CD4-positive, alpha-beta T cell (primary cell): ENCODE measurements at regions not wholly inside any gene's neighbourhood (a gene's known extent, or its start where the extent isn't known, plus 50 kb on each side); places are given as distances from the start of the nearest gene placed in this dataset.

Source experiments
- ATAC-seq: fragments of 200-7000 bp; cut with Tn5 transposase; one replicate; pipeline ENCODE4 v1.10.0; 2022; ENCODE audit warnings: mild to moderate bottlenecking; ENCODE audit not compliant: poor library complexity
- CTCF ChIA-PET: fragments of 350-600 bp; sonication (Branson Sonifier 250); formaldehyde crosslinking; loops from one replicate; lab custom pipeline; 2021; ENCODE audit warnings: antibody characterized with exemption, inconsistent platforms; lab: Charles Lee
- POLR2A ChIA-PET: fragments of 350-600 bp; sonication (Branson Sonifier 250); formaldehyde crosslinking; loops from one replicate; lab custom pipeline; 2021; ENCODE audit warnings: antibody characterized with exemption, inconsistent platforms; lab: Charles Lee
- DNase-seq, 14 experiments: peaks; one replicate each; pipeline ENCODE4 v3.0.0-alpha.2; 2013 to 2020; ENCODE audit warnings: mixed read lengths in 2 of 14
- H3K27ac ChIP-seq, 2 donors: one replicate each; pipeline versions ENCODE4 v1.5.1 to v1.7.0; 2013; ENCODE audit warnings: low read length in 2 of 2, low read depth in 1 of 2, mild to moderate bottlenecking in 1 of 2
- H3K27me3 ChIP-seq, 2 experiments: 1 replicate in 1 of 2; 2 replicates in 1 of 2; pipeline versions ENCODE4 v1.6.1 to v1.7.0; 2013; ENCODE audit warnings: low read length in 2 of 2, control low read depth in 1 of 2, mild to moderate bottlenecking in 1 of 2, moderate library complexity in 1 of 2; ENCODE audit not compliant: insufficient read depth in 2 of 2, control insufficient read depth in 1 of 2
- H3K36me3 ChIP-seq: one replicate; pipeline ENCODE4 v1.6.1; 2013; ENCODE audit warnings: low read length, control low read depth; ENCODE audit not compliant: insufficient read depth
- H3K4me1 ChIP-seq: one replicate; pipeline ENCODE4 v1.6.1; 2013; ENCODE audit warnings: low read length, control low read depth; ENCODE audit not compliant: insufficient read depth
- H3K4me3 ChIP-seq: one replicate; pipeline ENCODE4 v1.5.1; 2013; ENCODE audit warnings: mild to moderate bottlenecking, low read length, moderate library complexity
- H3K9me3 ChIP-seq, 2 experiments: 1 replicate in 1 of 2; 2 replicates in 1 of 2; pipeline versions ENCODE4 v1.6.1 to v1.7.0; 2013; ENCODE audit warnings: low read length in 2 of 2, mild to moderate bottlenecking in 2 of 2, control low read depth in 1 of 2, moderate library complexity in 1 of 2; ENCODE audit not compliant: control insufficient read depth in 1 of 2, insufficient read depth in 1 of 2
- H3K27ac Mint-ChIP-seq: one replicate; pipeline ENCODE4 v1.8.0; 2020; ENCODE audit warnings: mixed read lengths
- H3K27me3 Mint-ChIP-seq: one replicate; pipeline ENCODE4 v1.8.0; 2021; ENCODE audit warnings: mixed read lengths
- H3K36me3 Mint-ChIP-seq: one replicate; pipeline ENCODE4 v1.8.0; 2021; ENCODE audit warnings: low read depth, mixed read lengths
- H3K4me1 Mint-ChIP-seq: one replicate; pipeline ENCODE4 v1.8.0; 2021; ENCODE audit warnings: low read depth, mixed read lengths
- H3K4me3 Mint-ChIP-seq: one replicate; pipeline ENCODE4 v1.8.0; 2020; ENCODE audit warnings: mild to moderate bottlenecking, mixed read lengths
- H3K9me3 Mint-ChIP-seq: one replicate; pipeline ENCODE4 v1.8.0; 2020; ENCODE audit warnings: mixed read lengths
- intact Hi-C, 2 experiments: fragments of 100-400 bp; cut with DNase I in 1 of 2; cut with micrococcal nuclease in 1 of 2; formaldehyde crosslinking; loops; one replicate each; pipeline versions ENCODE4 v1.15.1 to v1.9.0; 2023 to 2025; cut with DNase I, micrococcal nuclease
- TF ChIP-seq, protein P1 (sequence below): fragments of 200-600 bp; IDR thresholded peaks from one replicate; pipeline ENCODE4 v1.8.0; 2022; ENCODE audit warnings: antibody characterized with exemption, mild to moderate bottlenecking

DNA sequence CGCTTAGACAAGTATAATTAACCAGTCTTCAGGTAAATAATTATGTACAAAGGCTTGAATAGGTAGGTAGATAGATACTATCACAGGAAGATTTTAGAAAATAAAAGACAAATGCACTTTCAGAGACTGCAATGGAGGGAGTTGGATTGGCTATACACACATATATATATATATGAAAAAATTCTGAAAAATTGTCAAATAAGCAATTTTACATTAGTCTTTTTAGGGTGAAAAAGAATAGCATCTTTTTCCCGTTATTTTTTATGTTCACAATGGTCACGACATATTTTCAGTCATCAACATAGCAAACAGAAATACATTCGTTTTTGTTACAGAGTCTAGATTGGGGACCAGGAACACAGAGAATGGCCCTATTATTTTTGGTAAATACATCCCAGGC lies 385.9 kb upstream of the ACTRT1 start:
- ChIA-PET POLR2A (no interaction called here), CTCF (no interaction called here)
- no peak overlapping the region for H3K27ac Mint-ChIP-seq
- H3K4me3 Mint-ChIP-seq, result no peak overlapping the region
- intact Hi-C loops, result no loop called here
- H3K27me3 Mint-ChIP-seq, result no peaks in the 10 kb centered on the region
- no peaks in the 10 kb centered on the region for H3K9me3 ChIP-seq
- TF ChIP-seq, protein P1, sequence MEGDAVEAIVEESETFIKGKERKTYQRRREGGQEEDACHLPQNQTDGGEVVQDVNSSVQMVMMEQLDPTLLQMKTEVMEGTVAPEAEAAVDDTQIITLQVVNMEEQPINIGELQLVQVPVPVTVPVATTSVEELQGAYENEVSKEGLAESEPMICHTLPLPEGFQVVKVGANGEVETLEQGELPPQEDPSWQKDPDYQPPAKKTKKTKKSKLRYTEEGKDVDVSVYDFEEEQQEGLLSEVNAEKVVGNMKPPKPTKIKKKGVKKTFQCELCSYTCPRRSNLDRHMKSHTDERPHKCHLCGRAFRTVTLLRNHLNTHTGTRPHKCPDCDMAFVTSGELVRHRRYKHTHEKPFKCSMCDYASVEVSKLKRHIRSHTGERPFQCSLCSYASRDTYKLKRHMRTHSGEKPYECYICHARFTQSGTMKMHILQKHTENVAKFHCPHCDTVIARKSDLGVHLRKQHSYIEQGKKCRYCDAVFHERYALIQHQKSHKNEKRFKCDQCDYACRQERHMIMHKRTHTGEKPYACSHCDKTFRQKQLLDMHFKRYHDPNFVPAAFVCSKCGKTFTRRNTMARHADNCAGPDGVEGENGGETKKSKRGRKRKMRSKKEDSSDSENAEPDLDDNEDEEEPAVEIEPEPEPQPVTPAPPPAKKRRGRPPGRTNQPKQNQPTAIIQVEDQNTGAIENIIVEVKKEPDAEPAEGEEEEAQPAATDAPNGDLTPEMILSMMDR, result no peak
- no peaks in the 10 kb centered on the region for H3K4me1 Mint-ChIP-seq
- no peak for DNase-seq
- H3K36me3 Mint-ChIP-seq, result no peaks in the 10 kb centered on the region
- H3K27me3 ChIP-seq, result no peaks in the 10 kb centered on the region
- no peak overlapping the region for H3K27ac ChIP-seq
- ATAC-seq, result no peak
- H3K4me1 ChIP-seq, result no peaks in the 10 kb centered on the region
- no peaks in the 10 kb centered on the region for H3K36me3 ChIP-seq
- no peaks in the 10 kb centered on the region for H3K9me3 Mint-ChIP-seq
- no peak overlapping the region for H3K4me3 ChIP-seq

- intact Hi-C loops, result no loop called here
- H3K4me3 ChIP-seq, result no peak overlapping the region
- no peaks in the 10 kb centered on the region for H3K4me1 Mint-ChIP-seq
- ATAC-seq, result no peak
- H3K27ac Mint-ChIP-seq, result no peak overlapping the region
- CTCF ChIA-PET, result no interaction called here
- TF ChIP-seq, protein P1, result no peak
- no peaks in the 10 kb centered on the region for H3K9me3 Mint-ChIP-seq
- DNase-seq, result no peak
- H3K9me3 ChIP-seq, result no peaks in the 10 kb centered on the region
- no peaks in the 10 kb centered on the region for H3K4me1 ChIP-seq
- no peaks in the 10 kb centered on the region for H3K36me3 Mint-ChIP-seq
- H3K27me3 Mint-ChIP-seq, result no peaks in the 10 kb centered on the region
- POLR2A ChIA-PET, result no interaction called here
- no peaks in the 10 kb centered on the region for H3K27me3 ChIP-seq
- H3K36me3 ChIP-seq, result no peaks in the 10 kb centered on the region
- H3K27ac ChIP-seq, result no peak overlapping the region
- H3K4me3 Mint-ChIP-seq, result no peak overlapping the region
Observed at GRCh38 chrX:128436397-128437103, 384.3 kb upstream of the ACTRT1 start.

- ATAC-seq, result no peak
- intact Hi-C loops, result no loop called here
- Mint-ChIP-seq H3K4me1 (no peaks in the 10 kb centered on the region), H3K9me3 (no peaks in the 10 kb centered on the region), H3K4me3 (no peak overlapping the region), H3K36me3 (no peaks in the 10 kb centered on the region), H3K27me3 (no peaks in the 10 kb centered on the region), H3K27ac (no peak overlapping the region)
- DNase-seq, result no peak
- Histone ChIP-seq H3K4me3 (no peak overlapping the region), H3K4me1 (no peaks in the 10 kb centered on the region), H3K27ac (no peak overlapping the region), H3K36me3 (no peaks in the 10 kb centered on the region), H3K27me3 (no peaks in the 10 kb centered on the region), H3K9me3 (no peaks in the 10 kb centered on the region)
- ChIA-PET POLR2A (no interaction called here), CTCF (no interaction called here)
- TF ChIP-seq, protein P1, result no peak
Observed at GRCh38 chrX:128425546-128425945, 373.3 kb upstream of the ACTRT1 start.
